ENCODE measurements at regions not wholly inside any gene's neighbourhood (a gene's known extent, or its start where the extent isn't known, plus 50 kb on each side); places are given as distances from the start of the nearest gene placed in this dataset.

GRCh38 chr12:19912991-19913390 lies 455.3 kb upstream of the PDE3A start:
- TF ChIP-seq RARB (CRISPR knock-in tag; IDR thresholded peaks at IDR 0.05), result no peak
- TF ChIP-seq ZNF565 (CRISPR knock-in tag; conservative IDR thresholded peaks at IDR 0.05; ENCODE audit: low read depth), result no peak
- TF ChIP-seq PPARA (CRISPR knock-in tag; IDR thresholded peaks at IDR 0.05; ENCODE audit: borderline replicate concordance), result no peak
- TF ChIP-seq CSDC2 (CRISPR knock-in tag; IDR thresholded peaks at IDR 0.05), result no peak
- no peak for TF ChIP-seq POU6F1 (CRISPR knock-in tag; IDR thresholded peaks at IDR 0.05; ENCODE audit: borderline replicate concordance, low read depth)
- TF ChIP-seq ESRRG (CRISPR knock-in tag; IDR thresholded peaks at IDR 0.05), result no peak
- TF ChIP-seq ZFP3 (CRISPR knock-in tag; IDR thresholded peaks at IDR 0.05), result no peak
- no peak for TF ChIP-seq TSHZ2 (CRISPR knock-in tag; IDR thresholded peaks at IDR 0.05)

Measured in SK-N-SH treated with all-trans-retinoic acid at 6 μM for 48 hours (cell line).